AG04450 (cell line): ENCODE measurements at regions not wholly inside any gene's neighbourhood (a gene's known extent, or its start where the extent isn't known, plus 50 kb on each side); places are given as distances from the start of the nearest gene placed in this dataset.

Experiments
- CTCF ChIA-PET: fragments of 300-600, 350-600 bp; formaldehyde crosslinking; extraction: SDS; loops from one replicate; lab custom pipeline; 2022; ENCODE audit warnings: antibody characterized with exemption, inconsistent platforms; lab: Charles Lee
- POLR2A ChIA-PET: fragments of 350-600 bp; formaldehyde crosslinking; extraction: SDS; loops from one replicate; lab custom pipeline; 2021; ENCODE audit warnings: antibody characterized with exemption, inconsistent platforms; lab: Yijun Ruan, JAX
- DNase-seq: peaks from one replicate; pipeline ENCODE4 v3.0.0-alpha.2; 2011; ENCODE audit warnings: low read depth, low spot score
- H3K27ac ChIP-seq: one replicate; pipeline ENCODE4 v1.5.1; 2012; ENCODE audit warnings: low read depth, low read length, control low read depth
- H3K27me3 ChIP-seq: one replicate; pipeline ENCODE4 v1.6.0; 2012; ENCODE audit warnings: low read length; ENCODE audit not compliant: control insufficient read depth, insufficient read depth
- H3K4me3 ChIP-seq: 2 replicates; pipeline ENCODE4 v1.5.1; 2011; ENCODE audit warnings: mild to moderate bottlenecking, low read depth, low read length, control low read depth
- H3K9me3 ChIP-seq: 2 replicates; pipeline ENCODE4 v1.5.1; 2012; ENCODE audit warnings: low read length; ENCODE audit not compliant: control insufficient read depth, insufficient read depth
- CTCF ChIP-seq: IDR thresholded peaks from 2 replicates; pipeline ENCODE4 v1.5.1; 2011; ENCODE audit warnings: low read depth, low read length, control low read depth, inconsistent platforms

GRCh38 chr9:134253606-134254205 is 72.5 kb upstream of the RXRA start:
- Histone ChIP-seq H3K27ac (no peak overlapping the region), H3K4me3 (no peak overlapping the region), H3K27me3 (peaks cover 7% of the 10 kb centered on the region), H3K9me3 (peaks cover 12% of the 10 kb centered on the region)
- DNase-seq, result no peak
- no peak for TF ChIP-seq CTCF
- ChIA-PET CTCF (no interaction called here), POLR2A (no interaction called here)

DNA sequence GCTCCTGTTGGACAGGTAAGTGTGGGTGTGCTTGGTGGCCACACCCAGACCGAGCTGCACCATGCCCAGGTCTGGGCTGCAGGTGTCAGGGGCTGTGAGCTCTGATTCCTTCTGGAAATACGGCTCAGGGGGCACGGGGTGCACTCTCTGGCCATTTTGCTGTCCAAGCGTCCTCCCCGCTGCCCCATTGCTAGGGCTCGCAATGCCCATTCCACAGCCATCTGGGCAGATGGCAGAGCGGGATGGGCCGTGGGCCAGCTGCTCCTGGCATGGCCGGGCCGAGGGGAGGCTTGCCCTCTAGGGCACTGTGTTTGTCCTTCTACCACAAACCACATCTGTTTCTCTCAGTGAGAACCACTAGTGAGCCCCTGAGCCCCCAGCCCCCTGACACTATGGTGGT is 67.9 kb upstream of the RXRA start:
- Histone ChIP-seq H3K27ac (no peak overlapping the region), H3K9me3 (no peaks in the 10 kb centered on the region; the same call in 1 of the 2 replicates), H3K4me3 (no peak overlapping the region), H3K27me3 (peaks cover 13% of the 10 kb centered on the region)
- no peak for TF ChIP-seq CTCF
- ChIA-PET POLR2A (no interaction called here), CTCF (no interaction called here)
- DNase-seq, result no peak

- H3K27me3 ChIP-seq, result peaks cover 17% of the 10 kb centered on the region
These were observed 67.3 kb upstream of the RXRA start for GRCh38 chr9:134258828-134259546.

GRCh38 chr9:134259708-134260107 is 66.5 kb upstream of the RXRA start:
- no peak for DNase-seq
- Histone ChIP-seq H3K4me3 (no peak overlapping the region), H3K9me3 (no peaks in the 10 kb centered on the region; the same call in 1 of the 2 replicates), H3K27ac (no peak overlapping the region), H3K27me3 (peaks cover 21% of the 10 kb centered on the region)
- ChIA-PET CTCF (no interaction called here), POLR2A (no interaction called here)
- TF ChIP-seq CTCF, result no peak

More at GRCh38 chr9:134258828-134259546, 67.3 kb upstream of the RXRA start:
- ChIA-PET CTCF (no interaction called here), POLR2A (no interaction called here)
- H3K27ac ChIP-seq, result no peak overlapping the region
- no peak for TF ChIP-seq CTCF
- no peak overlapping the region for H3K4me3 ChIP-seq
- H3K9me3 ChIP-seq, result no peaks in the 10 kb centered on the region; the same call in 1 of the 2 replicates
- no peak for DNase-seq

DNA sequence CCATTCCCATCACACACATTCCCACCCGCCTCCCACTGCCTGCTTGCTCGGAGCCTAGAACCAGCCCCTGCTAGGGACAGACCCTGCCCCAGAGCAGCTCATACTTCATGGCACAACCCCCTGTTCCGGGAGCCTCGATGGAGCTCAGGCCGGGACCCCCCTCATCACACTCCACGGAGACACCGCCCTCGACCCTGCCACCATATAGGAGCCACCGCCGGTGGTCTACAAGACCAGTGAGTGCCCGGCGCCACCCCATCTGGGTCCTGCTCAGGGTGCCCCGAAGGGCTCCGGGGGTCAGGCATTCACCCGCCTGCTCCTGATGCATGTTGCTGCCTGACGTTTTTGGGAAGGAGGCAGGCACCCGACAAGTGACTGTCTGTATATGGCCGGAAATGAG is 65.5 kb upstream of the RXRA start:
- H3K27me3 ChIP-seq, result peaks cover 28% of the 10 kb centered on the region
- no peak overlapping the region for H3K27ac ChIP-seq
- no peak for TF ChIP-seq CTCF
- ChIA-PET POLR2A (no interaction called here), CTCF (no interaction called here)
- no peak for DNase-seq
- H3K9me3 ChIP-seq, result no peaks in the 10 kb centered on the region; the same call in 1 of the 2 replicates
- no peak overlapping the region for H3K4me3 ChIP-seq
